ENCODE measurements at regions not wholly inside any gene's neighbourhood (a gene's known extent, or its start where the extent isn't known, plus 50 kb on each side); places are given as distances from the start of the nearest gene placed in this dataset.

GRCh38 chr3:151992326-151993041 lies 119.0 kb downstream of the SUCNR1 start:
- TF ChIP-seq CTCF (IDR thresholded peaks at IDR 0.05; ENCODE audit: low read depth, low read length), result no peak
- DNase-seq (ENCODE audit: low read depth in 1 of 2, low spot score in 1 of 2), result no peak

GRCh38 chr3:151995091-151995490 lies 121.6 kb downstream of the SUCNR1 start:
- H3K4me3 ChIP-seq, result no peak overlapping the region
- no peaks in the 10 kb centered on the region for H3K27me3 ChIP-seq
- H3K9me3 ChIP-seq (ENCODE audit: low read depth), result no peaks in the 10 kb centered on the region
- DNase-seq (ENCODE audit: low read depth in 1 of 2, low spot score in 1 of 2), result no peak
- H3K36me3 ChIP-seq, result no peaks in the 10 kb centered on the region
- no peak for TF ChIP-seq CTCF (IDR thresholded peaks at IDR 0.05; ENCODE audit: low read depth, low read length)
- no peak overlapping the region for H3K27ac ChIP-seq
- H3K4me1 ChIP-seq (ENCODE audit: low read depth), result no peaks in the 10 kb centered on the region

More at GRCh38 chr3:151992326-151993041, 119.0 kb downstream of the SUCNR1 start:
- Histone ChIP-seq H3K27me3 (no peaks in the 10 kb centered on the region), H3K4me1 (ENCODE audit: low read depth) (peaks cover 6% of the 10 kb centered on the region), H3K4me3 (no peak overlapping the region), H3K9me3 (ENCODE audit: low read depth) (no peaks in the 10 kb centered on the region), H3K36me3 (no peaks in the 10 kb centered on the region), H3K27ac (no peak overlapping the region)

- no peak overlapping the region for H3K4me3 ChIP-seq
- H3K9me3 ChIP-seq (ENCODE audit: low read depth), result no peaks in the 10 kb centered on the region
- TF ChIP-seq CTCF (IDR thresholded peaks at IDR 0.05; ENCODE audit: low read depth, low read length), result no peak
- no peaks in the 10 kb centered on the region for H3K27me3 ChIP-seq
- no peak for DNase-seq (ENCODE audit: low read depth in 1 of 2, low spot score in 1 of 2)
- H3K36me3 ChIP-seq, result no peaks in the 10 kb centered on the region
- no peak overlapping the region for H3K27ac ChIP-seq
- H3K4me1 ChIP-seq (ENCODE audit: low read depth), result no peaks in the 10 kb centered on the region
Measured at GRCh38 chr3:151998744-151999143, 125.3 kb downstream of the SUCNR1 start.

GRCh38 chr3:151999936-152000335 lies 126.5 kb downstream of the SUCNR1 start:
- Histone ChIP-seq H3K4me3 (no peak overlapping the region), H3K4me1 (ENCODE audit: low read depth) (no peaks in the 10 kb centered on the region), H3K36me3 (no peaks in the 10 kb centered on the region), H3K27ac (no peak overlapping the region), H3K9me3 (ENCODE audit: low read depth) (no peaks in the 10 kb centered on the region), H3K27me3 (no peaks in the 10 kb centered on the region)
- no peak for DNase-seq (ENCODE audit: low read depth in 1 of 2, low spot score in 1 of 2)
- TF ChIP-seq CTCF (IDR thresholded peaks at IDR 0.05; ENCODE audit: low read depth, low read length), result no peak

- Histone ChIP-seq H3K36me3 (no peaks in the 10 kb centered on the region), H3K27ac (no peak overlapping the region), H3K4me3 (no peak overlapping the region), H3K4me1 (ENCODE audit: low read depth) (no peaks in the 10 kb centered on the region), H3K27me3 (no peaks in the 10 kb centered on the region), H3K9me3 (ENCODE audit: low read depth) (no peaks in the 10 kb centered on the region)
- no peak for DNase-seq (ENCODE audit: low read depth in 1 of 2, low spot score in 1 of 2)
- no peak for TF ChIP-seq CTCF (IDR thresholded peaks at IDR 0.05; ENCODE audit: low read depth, low read length)
Measured at GRCh38 chr3:152011812-152012735, 138.6 kb downstream of the SUCNR1 start.

Data from cardiac muscle cell (in vitro differentiated cells and primary cell).